ENCODE measurements at regions not wholly inside any gene's neighbourhood (a gene's known extent, or its start where the extent isn't known, plus 50 kb on each side); places are given as distances from the start of the nearest gene placed in this dataset.

DNA sequence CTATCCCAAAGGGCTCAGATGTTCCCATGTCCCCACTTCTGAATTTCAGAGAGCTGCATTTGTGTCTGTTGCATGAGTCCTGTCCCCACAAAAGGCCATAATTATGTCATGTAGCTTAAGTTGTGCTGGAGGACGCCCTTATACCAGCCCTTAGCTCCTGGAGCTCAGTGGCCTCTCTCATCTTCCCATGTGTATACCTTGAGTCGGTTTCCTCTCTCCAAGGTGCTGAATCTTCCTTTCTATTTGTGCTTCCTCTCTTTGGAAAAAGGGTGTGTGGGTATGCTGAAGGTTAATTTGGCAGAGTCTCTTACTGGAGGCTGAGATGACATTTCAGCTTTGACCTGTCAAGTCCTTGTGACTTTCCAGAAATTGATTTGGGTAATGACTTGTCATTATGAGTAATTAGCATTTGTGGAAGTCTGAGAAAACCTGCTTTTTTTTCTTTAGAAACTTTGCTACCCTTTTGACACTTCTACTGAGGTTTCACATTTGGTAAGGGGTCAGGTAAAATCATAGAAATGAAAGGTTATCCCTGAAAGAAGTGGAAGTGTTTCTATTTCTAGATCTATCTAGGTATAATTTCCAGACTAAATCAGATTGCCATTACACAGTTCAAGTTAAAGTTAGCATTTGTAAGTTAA lies 185.4 kb downstream of the ABCC12 start:
- TF ChIP-seq ZNF8 (CRISPR knock-in tag; IDR thresholded peaks at IDR 0.05), result no peak
- TF ChIP-seq, protein P1, sequence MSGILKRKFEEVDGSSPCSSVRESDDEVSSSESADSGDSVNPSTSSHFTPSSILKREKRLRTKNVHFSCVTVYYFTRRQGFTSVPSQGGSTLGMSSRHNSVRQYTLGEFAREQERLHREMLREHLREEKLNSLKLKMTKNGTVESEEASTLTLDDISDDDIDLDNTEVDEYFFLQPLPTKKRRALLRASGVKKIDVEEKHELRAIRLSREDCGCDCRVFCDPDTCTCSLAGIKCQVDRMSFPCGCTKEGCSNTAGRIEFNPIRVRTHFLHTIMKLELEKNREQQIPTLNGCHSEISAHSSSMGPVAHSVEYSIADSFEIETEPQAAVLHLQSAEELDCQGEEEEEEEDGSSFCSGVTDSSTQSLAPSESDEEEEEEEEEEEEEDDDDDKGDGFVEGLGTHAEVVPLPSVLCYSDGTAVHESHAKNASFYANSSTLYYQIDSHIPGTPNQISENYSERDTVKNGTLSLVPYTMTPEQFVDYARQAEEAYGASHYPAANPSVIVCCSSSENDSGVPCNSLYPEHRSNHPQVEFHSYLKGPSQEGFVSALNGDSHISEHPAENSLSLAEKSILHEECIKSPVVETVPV (CRISPR knock-in tag; IDR thresholded peaks at IDR 0.05), result no peak
- no peak for TF ChIP-seq ZNF70 (CRISPR knock-in tag; IDR thresholded peaks at IDR 0.05)

All from SK-N-SH treated with all-trans-retinoic acid at 6 μM for 48 hours (cell line).